Femur (tissue), 1 donor: ENCODE measurements at regions not wholly inside any gene's neighbourhood (a gene's known extent, or its start where the extent isn't known, plus 50 kb on each side); places are given as distances from the start of the nearest gene placed in this dataset.

Source experiments
- DNase-seq: peaks from one replicate; pipeline ENCODE4 v3.0.0-alpha.2; 2017

DNA sequence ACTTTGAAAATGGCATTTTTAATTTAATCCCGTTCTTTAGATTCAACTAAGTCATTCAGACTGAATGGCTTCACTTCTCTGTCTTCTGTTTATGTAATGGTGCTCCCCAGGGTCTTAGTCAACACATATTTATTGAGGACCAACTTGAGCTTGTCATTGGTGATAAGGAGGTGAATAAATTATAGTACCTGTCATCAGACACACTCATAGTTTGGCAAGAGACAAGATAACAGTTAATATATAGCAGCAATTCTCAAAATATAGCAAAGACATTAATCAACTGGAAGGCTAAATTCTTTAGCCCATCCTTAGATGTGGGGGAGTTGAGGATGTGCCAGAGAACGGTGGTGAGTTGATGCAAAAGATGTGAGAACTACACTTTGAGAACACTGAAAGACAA lies 78.4 kb downstream of the MACIR start:
- DNase-seq: no peak

- DNase-seq: no peak
Measured at GRCh38 chr5:103333376-103333775, 74.8 kb downstream of the MACIR start.

DNA sequence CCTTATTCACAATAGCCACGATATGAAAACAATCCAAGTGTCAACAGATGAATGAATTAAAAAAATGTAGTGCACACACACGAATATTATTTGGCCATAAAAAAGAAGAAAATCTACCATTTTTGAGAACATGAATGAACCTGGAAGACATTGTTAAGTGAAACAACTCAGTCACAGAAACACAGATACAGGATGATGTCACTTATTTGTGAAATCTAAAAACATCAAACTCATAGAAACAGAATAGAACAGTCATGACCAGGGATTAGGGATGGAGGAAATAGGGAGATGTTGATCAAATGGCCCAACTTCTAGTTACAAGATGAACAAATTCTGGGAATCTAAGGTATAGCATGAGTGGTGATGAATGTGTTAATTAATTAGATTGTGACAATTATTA lies 72.3 kb downstream of the MACIR start:
- no peak for DNase-seq
